ENCODE measurements at regions not wholly inside any gene's neighbourhood (a gene's known extent, or its start where the extent isn't known, plus 50 kb on each side); places are given as distances from the start of the nearest gene placed in this dataset.

DNA sequence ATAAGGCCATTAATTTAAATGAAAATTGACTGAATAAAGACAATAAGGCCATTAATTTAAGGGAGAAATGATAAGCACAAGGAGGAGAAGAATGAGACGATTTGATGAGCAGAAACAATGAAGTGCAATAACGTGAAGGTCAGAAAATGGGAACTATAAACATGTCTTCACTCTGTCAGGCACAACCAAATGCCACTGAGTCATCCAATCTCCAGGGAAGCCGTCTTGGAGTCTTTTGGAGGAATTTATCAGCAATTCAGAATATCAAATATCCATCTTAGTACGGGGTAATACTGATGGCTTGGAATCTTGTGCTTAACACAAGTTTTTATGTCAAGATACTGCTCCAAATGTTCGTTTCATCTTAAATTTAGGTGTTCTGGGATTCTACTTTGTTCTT lies 159.9 kb downstream of the CAPZA3 start:
- TF ChIP-seq EZH2phosphoT487 (conservative IDR thresholded peaks at IDR 0.05; ENCODE audit: low read length), result no peak
- TF ChIP-seq, protein P1, sequence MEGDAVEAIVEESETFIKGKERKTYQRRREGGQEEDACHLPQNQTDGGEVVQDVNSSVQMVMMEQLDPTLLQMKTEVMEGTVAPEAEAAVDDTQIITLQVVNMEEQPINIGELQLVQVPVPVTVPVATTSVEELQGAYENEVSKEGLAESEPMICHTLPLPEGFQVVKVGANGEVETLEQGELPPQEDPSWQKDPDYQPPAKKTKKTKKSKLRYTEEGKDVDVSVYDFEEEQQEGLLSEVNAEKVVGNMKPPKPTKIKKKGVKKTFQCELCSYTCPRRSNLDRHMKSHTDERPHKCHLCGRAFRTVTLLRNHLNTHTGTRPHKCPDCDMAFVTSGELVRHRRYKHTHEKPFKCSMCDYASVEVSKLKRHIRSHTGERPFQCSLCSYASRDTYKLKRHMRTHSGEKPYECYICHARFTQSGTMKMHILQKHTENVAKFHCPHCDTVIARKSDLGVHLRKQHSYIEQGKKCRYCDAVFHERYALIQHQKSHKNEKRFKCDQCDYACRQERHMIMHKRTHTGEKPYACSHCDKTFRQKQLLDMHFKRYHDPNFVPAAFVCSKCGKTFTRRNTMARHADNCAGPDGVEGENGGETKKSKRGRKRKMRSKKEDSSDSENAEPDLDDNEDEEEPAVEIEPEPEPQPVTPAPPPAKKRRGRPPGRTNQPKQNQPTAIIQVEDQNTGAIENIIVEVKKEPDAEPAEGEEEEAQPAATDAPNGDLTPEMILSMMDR (IDR thresholded peaks at IDR 0.05; ENCODE audit: insufficient read depth, low read length, poor library complexity, severe bottlenecking), result no peak

All from SU-DHL-6 (cell line).